ENCODE measurements at regions not wholly inside any gene's neighbourhood (a gene's known extent, or its start where the extent isn't known, plus 50 kb on each side); places are given as distances from the start of the nearest gene placed in this dataset.

DNA sequence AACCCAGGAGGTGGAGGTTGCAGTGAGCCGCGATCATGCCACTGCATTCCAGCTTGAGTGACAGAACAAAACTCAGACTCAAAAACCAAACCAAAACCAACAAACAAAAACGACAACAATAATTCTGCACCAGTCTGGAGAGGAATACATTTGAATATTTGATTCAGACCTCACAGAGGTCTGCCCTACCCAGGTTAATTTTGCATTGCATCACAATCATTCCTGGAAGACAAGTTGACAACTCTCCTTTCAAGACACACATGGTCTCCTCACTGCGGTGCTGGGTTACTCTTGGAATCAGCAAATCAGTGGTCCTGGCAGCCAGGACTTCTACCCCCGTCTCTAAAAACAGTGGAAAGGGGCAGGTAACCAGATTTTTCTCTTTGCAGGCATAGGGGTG is 79.9 kb upstream of the TMTC4 start:
- TF ChIP-seq RFX5 (IDR thresholded peaks at IDR 0.05; ENCODE audit: low read depth, low read length): no peak
- TF ChIP-seq, protein P1, sequence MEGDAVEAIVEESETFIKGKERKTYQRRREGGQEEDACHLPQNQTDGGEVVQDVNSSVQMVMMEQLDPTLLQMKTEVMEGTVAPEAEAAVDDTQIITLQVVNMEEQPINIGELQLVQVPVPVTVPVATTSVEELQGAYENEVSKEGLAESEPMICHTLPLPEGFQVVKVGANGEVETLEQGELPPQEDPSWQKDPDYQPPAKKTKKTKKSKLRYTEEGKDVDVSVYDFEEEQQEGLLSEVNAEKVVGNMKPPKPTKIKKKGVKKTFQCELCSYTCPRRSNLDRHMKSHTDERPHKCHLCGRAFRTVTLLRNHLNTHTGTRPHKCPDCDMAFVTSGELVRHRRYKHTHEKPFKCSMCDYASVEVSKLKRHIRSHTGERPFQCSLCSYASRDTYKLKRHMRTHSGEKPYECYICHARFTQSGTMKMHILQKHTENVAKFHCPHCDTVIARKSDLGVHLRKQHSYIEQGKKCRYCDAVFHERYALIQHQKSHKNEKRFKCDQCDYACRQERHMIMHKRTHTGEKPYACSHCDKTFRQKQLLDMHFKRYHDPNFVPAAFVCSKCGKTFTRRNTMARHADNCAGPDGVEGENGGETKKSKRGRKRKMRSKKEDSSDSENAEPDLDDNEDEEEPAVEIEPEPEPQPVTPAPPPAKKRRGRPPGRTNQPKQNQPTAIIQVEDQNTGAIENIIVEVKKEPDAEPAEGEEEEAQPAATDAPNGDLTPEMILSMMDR (conservative IDR thresholded peaks at IDR 0.05; ENCODE audit: low read depth, low read length): no peak
